Neutrophil (primary cell): ENCODE measurements at regions not wholly inside any gene's neighbourhood (a gene's known extent, or its start where the extent isn't known, plus 50 kb on each side); places are given as distances from the start of the nearest gene placed in this dataset.
"Not testable (repeated sequence)": the region's sequence is repeated elsewhere in the genome, so short reads cannot be mapped to it uniquely, and the experiment has no call there.

Source experiments
- H3K27ac ChIP-seq: fragments of 200-600 bp; sonication (generic); 2 replicates; pipeline ENCODE4 v1.5.1; 2016; ENCODE audit warnings: mild to moderate bottlenecking, moderate library complexity
- H3K27me3 ChIP-seq: fragments of 200-600 bp; sonication (generic); 2 replicates; pipeline ENCODE4 v1.6.0; 2016; ENCODE audit warnings: mild to moderate bottlenecking
- H3K36me3 ChIP-seq: fragments of 200-600 bp; sonication (generic); 2 replicates; pipeline ENCODE4 v1.5.1; 2017
- H3K4me1 ChIP-seq, 2 experiments: fragments of 200-600 bp in 1 of 2; sonication (generic) in 1 of 2; 1 replicate in 1 of 2; 2 replicates in 1 of 2; pipeline versions ENCODE4 v1.5.1 to v1.6.1; 2013 to 2016; ENCODE audit warnings: low read depth in 1 of 2, low read length in 1 of 2, mild to moderate bottlenecking in 1 of 2, moderate library complexity in 1 of 2; ENCODE audit not compliant: control insufficient read depth in 1 of 2, insufficient read depth in 1 of 2
- H3K4me3 ChIP-seq, 2 experiments: fragments of 200-600 bp in 1 of 2; sonication (generic) in 1 of 2; 1 replicate in 1 of 2; 2 replicates in 1 of 2; pipeline ENCODE4 v1.5.1; 2013 to 2016; ENCODE audit warnings: low read depth in 1 of 2, low read length in 1 of 2, mild to moderate bottlenecking in 1 of 2, moderate library complexity in 1 of 2
- H3K9me3 ChIP-seq: fragments of 200-600 bp; sonication (generic); 2 replicates; pipeline ENCODE4 v1.5.1; 2016
- TF ChIP-seq, protein P1 (sequence below): fragments of 200-600 bp; sonication (generic); IDR thresholded peaks from 2 replicates; pipeline ENCODE4 v1.5.1; 2016; ENCODE audit warnings: antibody characterized with exemption

DNA sequence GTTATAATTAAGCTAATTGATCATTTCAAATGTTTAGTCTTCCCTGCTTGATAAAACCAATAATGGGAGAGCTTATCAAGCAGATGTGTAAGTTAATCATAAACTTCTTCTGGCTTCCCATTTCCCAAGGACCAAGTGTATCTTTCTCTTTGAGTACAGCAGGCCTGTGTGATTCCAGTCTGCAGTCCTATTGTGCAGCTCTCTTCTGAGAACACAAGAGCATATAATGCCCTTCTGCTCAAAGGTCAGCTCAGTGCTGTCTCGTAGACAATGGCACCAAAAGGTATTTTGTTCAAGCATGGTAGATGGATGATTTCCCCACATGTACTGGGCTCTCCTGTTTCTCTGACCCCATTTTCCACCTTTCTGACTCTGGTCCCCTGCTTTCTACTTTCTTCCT lies 101.8 kb upstream of the DYRK2 start:
- TF ChIP-seq, protein P1, sequence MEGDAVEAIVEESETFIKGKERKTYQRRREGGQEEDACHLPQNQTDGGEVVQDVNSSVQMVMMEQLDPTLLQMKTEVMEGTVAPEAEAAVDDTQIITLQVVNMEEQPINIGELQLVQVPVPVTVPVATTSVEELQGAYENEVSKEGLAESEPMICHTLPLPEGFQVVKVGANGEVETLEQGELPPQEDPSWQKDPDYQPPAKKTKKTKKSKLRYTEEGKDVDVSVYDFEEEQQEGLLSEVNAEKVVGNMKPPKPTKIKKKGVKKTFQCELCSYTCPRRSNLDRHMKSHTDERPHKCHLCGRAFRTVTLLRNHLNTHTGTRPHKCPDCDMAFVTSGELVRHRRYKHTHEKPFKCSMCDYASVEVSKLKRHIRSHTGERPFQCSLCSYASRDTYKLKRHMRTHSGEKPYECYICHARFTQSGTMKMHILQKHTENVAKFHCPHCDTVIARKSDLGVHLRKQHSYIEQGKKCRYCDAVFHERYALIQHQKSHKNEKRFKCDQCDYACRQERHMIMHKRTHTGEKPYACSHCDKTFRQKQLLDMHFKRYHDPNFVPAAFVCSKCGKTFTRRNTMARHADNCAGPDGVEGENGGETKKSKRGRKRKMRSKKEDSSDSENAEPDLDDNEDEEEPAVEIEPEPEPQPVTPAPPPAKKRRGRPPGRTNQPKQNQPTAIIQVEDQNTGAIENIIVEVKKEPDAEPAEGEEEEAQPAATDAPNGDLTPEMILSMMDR, result no peak
- Histone ChIP-seq H3K9me3 (no peaks in the 10 kb centered on the region), H3K4me3 (no peak overlapping the region), H3K4me1 (no peaks in the 10 kb centered on the region), H3K27me3 (no peaks in the 10 kb centered on the region), H3K36me3 (no peaks in the 10 kb centered on the region), H3K27ac (no peak overlapping the region)

DNA sequence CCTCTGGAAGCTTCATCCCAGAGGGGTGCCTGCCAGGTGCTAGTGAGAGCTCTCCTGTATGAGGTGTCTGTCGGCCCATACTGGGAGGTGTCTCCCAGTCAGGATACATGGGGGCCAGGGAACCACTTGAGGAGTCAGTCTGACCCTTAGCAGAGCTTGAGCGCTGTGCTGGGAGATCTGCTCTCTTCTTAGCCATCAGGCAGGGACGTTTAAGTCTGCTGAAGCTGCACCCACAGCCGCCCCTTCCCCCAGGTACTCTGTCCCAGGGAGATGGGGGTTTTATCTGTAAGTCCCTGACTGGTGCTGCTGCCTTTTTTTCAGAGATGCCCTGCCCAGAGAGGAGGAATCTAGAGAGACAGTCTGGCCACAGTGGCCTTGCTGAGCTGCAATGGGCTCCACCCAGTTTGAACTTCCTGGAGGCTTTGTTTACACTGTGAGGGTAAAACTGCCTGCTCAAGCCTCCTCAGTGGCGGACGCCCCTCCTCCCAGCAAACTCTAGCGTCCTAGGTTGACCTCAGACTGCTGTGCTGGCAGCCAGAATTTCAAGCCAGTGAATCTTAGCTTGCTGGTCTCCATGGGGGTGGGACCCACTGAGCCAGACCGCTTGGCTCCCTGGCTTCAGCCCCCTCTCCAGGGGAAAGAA lies 93.3 kb upstream of the DYRK2 start:
- not testable (repeated sequence) for H3K4me3 ChIP-seq, H3K36me3 ChIP-seq, H3K4me1 ChIP-seq, H3K27me3 ChIP-seq, H3K9me3 ChIP-seq, H3K27ac ChIP-seq

DNA sequence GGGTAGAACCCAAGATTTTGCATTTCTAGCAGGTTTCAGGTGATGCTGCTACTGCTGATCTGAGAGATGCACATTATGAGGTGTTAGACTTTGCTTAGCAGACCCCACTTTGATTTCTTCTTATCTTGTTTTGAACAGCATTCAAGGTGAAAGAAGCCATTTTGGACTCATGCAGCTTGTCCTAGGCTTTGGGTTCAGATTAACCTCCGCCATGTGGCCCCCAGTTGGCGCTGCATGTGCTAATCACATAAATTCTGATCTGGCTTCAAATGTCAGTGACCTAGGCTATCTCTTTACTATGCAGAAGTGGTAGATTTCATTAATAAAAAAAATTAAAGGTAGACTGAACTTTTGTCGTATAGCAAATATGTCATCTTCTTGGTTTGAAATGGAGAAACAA lies 89.8 kb upstream of the DYRK2 start:
- Histone ChIP-seq H3K27ac (no peak overlapping the region), H3K36me3 (no peaks in the 10 kb centered on the region), H3K4me3 (no peak overlapping the region), H3K27me3 (no peaks in the 10 kb centered on the region), H3K9me3 (no peaks in the 10 kb centered on the region), H3K4me1 (no peaks in the 10 kb centered on the region)
- TF ChIP-seq, protein P1, result no peak

DNA sequence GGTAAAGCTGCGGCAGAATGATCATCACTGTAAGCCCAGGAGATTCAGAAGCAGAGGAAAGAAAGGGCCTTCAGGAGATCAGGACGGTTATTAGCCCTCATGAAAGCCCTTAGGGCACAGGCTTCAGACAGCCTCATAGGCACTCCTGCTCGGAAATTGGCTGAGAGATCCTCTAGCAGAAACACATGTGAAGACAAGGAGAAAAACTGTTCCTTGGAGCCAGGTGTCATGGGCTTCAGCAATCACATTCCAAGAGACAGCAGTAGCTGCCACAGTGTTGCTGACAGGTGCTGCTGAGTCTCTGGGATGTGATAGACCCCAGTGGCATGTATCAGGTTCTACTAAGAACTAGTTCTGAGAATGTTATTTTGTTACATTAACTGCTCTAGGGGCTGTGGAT lies 88.8 kb upstream of the DYRK2 start:
- no peak overlapping the region for H3K4me3 ChIP-seq
- H3K36me3 ChIP-seq, result no peaks in the 10 kb centered on the region
- TF ChIP-seq, protein P1, result no peak
- no peak overlapping the region for H3K27ac ChIP-seq
- H3K9me3 ChIP-seq, result no peaks in the 10 kb centered on the region
- H3K4me1 ChIP-seq, result no peaks in the 10 kb centered on the region
- no peaks in the 10 kb centered on the region for H3K27me3 ChIP-seq

DNA sequence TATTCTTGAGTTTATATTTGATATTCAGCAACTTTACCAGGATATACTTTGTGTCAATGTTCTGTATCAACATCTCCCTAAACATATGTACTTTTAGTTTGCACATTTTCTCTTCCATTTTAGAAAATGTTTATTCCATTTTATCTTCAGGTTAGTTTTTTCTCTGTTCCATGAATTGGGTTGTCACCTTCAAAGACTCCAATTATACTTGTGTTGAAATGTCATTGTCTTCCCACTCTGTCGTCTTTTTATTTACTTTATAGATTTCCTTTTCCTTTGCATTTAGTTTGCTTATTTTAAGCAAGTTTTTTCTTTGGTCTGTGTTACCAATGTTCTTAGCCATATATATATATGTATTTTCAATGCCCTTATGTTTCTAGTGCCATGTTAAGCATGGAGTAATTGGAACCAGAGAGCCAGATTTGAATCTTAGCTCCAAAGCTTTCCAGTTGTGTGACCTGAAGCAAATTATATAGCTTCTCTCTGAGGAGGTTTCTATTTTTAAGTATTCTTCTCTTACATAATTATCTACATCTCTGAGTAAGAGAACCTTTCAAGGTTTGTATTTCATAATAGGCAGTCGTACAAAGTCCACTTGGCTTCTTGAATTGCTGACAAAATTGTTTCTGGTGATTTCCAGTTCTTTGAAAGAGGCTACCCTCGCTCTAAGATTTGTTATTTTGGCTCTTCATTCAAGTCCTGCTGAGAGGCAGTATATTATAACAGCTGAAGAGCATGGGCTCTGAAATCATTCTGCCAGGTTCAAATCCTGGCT lies 85.8 kb upstream of the DYRK2 start:
- TF ChIP-seq, protein P1, result no peak
- Histone ChIP-seq H3K4me3 (no peak overlapping the region), H3K4me1 (no peaks in the 10 kb centered on the region)

DNA sequence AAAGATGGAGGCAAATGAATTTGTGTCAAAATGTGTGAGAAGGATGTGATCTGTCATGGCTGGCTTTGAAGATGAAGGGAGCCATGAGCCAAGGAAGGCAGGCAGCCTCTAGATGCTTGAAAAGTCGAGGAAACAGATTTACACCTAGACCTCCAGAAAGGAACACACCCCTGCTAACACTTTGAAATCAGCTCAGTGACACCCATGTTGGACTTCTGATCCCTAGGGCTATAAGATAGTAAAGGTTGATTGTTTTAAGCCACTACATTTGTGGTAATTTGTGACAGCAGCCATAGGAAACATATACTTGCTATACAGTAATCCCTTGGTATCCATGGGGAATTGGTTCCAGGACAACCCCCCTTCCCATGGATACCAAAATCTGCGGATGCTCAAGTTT lies 80.5 kb upstream of the DYRK2 start:
- Histone ChIP-seq H3K9me3 (no peaks in the 10 kb centered on the region), H3K27me3 (no peaks in the 10 kb centered on the region), H3K4me1 (no peaks in the 10 kb centered on the region), H3K4me3 (no peak overlapping the region), H3K27ac (no peak overlapping the region), H3K36me3 (no peaks in the 10 kb centered on the region)
- TF ChIP-seq, protein P1, result no peak

More for the DNA sequence above, 85.8 kb upstream of the DYRK2 start:
- Histone ChIP-seq H3K36me3 (no peaks in the 10 kb centered on the region), H3K9me3 (no peaks in the 10 kb centered on the region), H3K27me3 (no peaks in the 10 kb centered on the region), H3K27ac (no peak overlapping the region)
